H7 (cell line): ENCODE measurements at regions not wholly inside any gene's neighbourhood (a gene's known extent, or its start where the extent isn't known, plus 50 kb on each side); places are given as distances from the start of the nearest gene placed in this dataset.

Experiments
- DNase-seq: peaks from one replicate; pipeline ENCODE4 v3.0.0; 2012
- H3K27me3 ChIP-seq: 2 replicates; pipeline ENCODE4 v1.6.0; 2011; ENCODE audit warnings: mild to moderate bottlenecking, low read length; ENCODE audit not compliant: control insufficient read depth, insufficient read depth
- H3K36me3 ChIP-seq: replicated peaks from 2 replicates; pipeline ENCODE4 v1.5.1; 2011; ENCODE audit warnings: low read length; ENCODE audit not compliant: control insufficient read depth, insufficient read depth
- H3K4me3 ChIP-seq: 2 replicates; pipeline ENCODE4 v1.5.1; 2011; ENCODE audit warnings: low read depth, mild to moderate bottlenecking, control low read depth, low read length, moderate library complexity; ENCODE audit not compliant: insufficient read depth

DNA sequence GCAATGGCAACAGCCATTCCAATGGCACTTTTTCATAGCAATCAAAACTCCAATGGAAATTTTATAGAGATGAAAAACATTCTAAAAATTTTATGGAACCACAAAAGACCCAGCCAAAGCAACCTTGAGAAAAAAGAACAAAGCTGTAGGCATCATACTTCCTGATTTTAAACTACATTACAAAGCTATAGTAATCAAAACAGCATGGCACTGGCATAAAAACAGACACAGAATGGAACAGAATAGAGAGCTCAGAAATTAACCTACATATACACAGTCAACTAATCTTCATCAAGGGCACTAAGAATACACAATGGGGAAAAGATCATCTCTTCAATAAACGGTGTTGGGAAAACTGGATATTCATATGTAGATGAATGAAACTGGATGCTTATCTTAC is 401.5 kb downstream of the NPHP4 start:
- H3K27me3 ChIP-seq = no peaks in the 10 kb centered on the region; the same call in 1 of the 2 replicates
- no peak overlapping the region for H3K4me3 ChIP-seq
- H3K36me3 ChIP-seq = no peaks in the 10 kb centered on the region
- DNase-seq = no peak

DNA sequence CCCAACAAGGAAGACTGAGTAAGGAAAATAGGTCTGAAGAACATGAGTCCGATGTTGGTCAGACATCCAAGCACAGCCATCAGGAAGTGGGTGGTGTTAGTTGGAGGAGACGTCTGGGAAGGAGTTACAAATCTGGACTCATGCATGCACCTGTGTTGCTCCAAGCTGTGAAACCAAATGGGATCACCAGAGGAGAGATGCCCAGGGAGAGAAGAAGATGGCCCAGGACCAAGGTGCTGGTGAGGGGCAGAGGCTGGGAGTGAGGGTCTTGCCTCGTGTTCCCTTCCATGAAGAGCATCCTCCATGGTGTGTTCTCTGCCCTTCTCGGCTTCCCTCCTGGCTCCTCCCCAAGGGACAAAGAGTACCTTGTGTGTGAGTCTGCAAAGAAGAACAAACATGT is 405.6 kb downstream of the NPHP4 start:
- no peak for DNase-seq
- no peak overlapping the region for H3K4me3 ChIP-seq
- no peaks in the 10 kb centered on the region for H3K27me3 ChIP-seq
- H3K36me3 ChIP-seq = no peaks in the 10 kb centered on the region

DNA sequence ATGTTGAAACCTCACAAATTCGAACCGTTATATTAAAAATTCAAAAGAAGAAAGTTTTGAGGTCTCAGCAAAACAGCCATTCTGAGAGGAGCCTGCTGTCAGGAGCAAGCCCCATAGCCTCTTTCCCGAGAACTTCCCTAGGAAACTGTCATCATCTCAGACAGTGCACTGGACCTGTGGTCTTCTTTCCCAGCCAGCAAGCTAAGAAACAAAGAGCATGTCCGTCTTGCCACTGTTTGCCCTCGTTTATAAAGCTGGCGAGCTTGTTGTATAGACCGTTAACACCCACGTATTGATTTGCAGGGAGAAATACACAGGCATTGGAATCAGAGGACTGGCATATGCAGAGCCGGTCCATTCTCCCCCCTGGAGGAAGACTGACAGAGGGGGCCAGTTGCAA is 407.0 kb downstream of the NPHP4 start:
- Histone ChIP-seq H3K36me3 (no peaks in the 10 kb centered on the region), H3K4me3 (no peak overlapping the region), H3K27me3 (no peaks in the 10 kb centered on the region; the same call in 1 of the 2 replicates)
- DNase-seq = no peak

DNA sequence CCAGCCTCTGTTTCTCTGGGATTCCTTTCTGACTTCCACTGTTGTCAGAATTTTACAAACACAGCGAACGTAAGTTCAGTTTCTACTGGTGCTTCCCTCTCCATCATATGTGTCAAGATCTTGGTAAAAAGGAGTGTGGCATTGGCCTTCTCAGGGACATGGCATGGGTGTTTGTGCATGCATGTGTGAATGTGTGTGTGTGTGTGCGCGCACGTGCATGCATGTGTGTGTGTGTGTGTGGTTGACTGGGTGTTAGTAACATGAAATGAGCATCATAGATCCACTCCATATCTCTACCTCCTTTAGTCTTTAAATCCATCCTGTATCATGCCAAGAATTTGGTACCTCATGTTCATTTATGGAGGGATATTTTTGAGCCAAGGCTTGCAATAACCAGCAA is 411.3 kb downstream of the NPHP4 start:
- no peaks in the 10 kb centered on the region for H3K36me3 ChIP-seq

DNA sequence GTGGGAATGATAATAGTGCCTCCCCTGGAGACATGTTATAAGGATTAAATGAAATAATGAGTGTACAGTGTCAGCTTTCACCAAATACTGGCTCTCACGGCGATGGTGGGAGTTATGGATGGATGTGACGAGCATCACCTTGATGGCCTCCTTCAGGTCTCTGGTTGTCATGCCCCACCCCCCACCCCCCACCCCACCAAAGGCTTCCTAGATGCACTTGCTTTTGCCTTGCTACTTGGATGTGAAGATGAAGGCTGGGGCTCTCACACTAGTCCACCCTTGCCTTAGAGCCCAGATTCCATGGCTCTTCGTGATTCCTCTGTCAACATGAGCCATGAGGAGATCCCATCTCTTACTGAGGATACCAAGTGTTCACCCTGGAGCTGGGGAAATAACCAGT is 412.3 kb downstream of the NPHP4 start:
- no peaks in the 10 kb centered on the region; the same call in 1 of the 2 replicates for H3K27me3 ChIP-seq
- H3K4me3 ChIP-seq = no peak overlapping the region
- H3K36me3 ChIP-seq = no peaks in the 10 kb centered on the region
- DNase-seq = no peak

More for the DNA sequence above, 411.3 kb downstream of the NPHP4 start:
- H3K27me3 ChIP-seq = no peaks in the 10 kb centered on the region; the same call in 1 of the 2 replicates
- no peak for DNase-seq
- no peak overlapping the region for H3K4me3 ChIP-seq

DNA sequence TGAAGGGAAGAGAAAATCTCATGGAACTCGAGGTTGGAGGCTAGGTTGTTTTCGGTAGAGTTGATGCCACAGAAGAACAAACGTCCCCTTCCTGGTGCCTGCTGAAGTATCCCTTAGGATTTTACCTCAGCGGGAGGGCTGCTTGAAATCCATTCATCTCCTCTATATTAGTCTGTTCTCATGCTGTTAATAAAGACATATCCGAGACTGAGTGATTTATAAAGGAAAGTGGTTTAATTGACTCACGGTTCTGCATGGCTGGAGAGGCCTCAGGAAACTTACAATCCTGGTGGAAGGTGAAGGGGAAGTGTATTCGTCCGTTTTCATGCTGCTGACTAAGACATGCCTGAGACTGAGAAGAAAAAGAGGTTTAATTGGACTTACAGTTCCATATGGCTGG is 413.5 kb downstream of the NPHP4 start:
- no peak for DNase-seq
- no peaks in the 10 kb centered on the region for H3K36me3 ChIP-seq
- H3K4me3 ChIP-seq = no peak overlapping the region
- no peaks in the 10 kb centered on the region; the same call in 1 of the 2 replicates for H3K27me3 ChIP-seq

DNA sequence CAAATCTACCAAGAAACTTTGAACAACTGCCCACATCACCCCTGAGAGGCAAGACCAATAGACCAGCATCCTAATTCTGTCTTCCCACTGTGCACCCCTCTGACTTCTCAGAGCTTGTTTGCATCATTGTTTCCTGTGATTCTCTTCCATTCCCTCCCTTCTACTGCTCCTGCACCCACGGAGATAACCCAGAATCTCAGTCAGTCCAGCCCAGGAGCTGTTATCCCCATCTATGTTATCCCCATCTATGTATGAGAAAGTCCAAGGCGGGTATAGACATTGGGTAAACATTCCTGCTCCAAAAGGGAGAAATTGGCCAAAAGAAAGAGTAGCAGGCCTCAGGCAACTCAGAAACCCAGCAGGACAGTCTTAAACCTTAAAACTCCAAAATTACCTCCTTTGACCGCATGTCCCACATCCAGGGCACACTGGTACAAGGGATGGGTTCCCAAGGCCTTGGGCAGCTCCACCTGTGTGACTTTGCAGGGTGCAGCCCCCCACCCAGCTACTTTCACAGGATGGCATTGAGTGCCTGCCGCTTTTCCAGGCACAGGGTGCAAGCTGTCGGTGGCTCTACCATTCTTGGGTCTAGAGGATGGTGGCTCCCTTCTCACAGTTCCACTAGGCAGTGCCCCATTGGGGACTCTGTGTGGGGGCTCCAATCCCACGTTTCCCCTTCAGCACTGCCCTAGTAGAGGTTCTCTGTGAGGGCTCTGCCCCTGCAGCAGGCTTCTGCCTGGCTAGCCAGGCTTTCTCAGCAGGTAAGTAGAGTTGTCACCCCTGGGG is 414.8 kb downstream of the NPHP4 start:
- Histone ChIP-seq H3K36me3 (no peaks in the 10 kb centered on the region), H3K27me3 (no peaks in the 10 kb centered on the region; the same call in 1 of the 2 replicates), H3K4me3 (no peak overlapping the region)
- no peak for DNase-seq

DNA sequence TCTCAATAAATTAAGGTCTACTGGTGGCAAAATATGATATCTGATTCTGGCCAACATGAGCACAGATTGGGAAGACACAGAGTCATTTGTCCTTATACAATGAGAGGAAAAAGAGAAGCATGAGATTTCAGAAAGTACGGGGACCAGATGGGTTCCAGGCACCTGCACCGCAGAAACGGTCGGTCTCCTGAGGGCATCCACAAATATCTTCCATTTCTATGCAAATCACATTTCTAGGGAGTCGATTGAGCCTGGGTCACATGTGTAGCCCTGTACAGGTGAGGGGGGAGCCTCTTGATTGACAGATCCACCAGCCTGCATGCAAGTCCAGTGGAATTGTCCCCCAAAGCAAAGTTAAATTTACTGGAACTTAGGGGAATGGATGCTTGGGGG is 415.6 kb downstream of the NPHP4 start:
- no peak overlapping the region for H3K4me3 ChIP-seq
- H3K36me3 ChIP-seq = no peaks in the 10 kb centered on the region
- no peaks in the 10 kb centered on the region; the same call in 1 of the 2 replicates for H3K27me3 ChIP-seq
- DNase-seq = no peak

DNA sequence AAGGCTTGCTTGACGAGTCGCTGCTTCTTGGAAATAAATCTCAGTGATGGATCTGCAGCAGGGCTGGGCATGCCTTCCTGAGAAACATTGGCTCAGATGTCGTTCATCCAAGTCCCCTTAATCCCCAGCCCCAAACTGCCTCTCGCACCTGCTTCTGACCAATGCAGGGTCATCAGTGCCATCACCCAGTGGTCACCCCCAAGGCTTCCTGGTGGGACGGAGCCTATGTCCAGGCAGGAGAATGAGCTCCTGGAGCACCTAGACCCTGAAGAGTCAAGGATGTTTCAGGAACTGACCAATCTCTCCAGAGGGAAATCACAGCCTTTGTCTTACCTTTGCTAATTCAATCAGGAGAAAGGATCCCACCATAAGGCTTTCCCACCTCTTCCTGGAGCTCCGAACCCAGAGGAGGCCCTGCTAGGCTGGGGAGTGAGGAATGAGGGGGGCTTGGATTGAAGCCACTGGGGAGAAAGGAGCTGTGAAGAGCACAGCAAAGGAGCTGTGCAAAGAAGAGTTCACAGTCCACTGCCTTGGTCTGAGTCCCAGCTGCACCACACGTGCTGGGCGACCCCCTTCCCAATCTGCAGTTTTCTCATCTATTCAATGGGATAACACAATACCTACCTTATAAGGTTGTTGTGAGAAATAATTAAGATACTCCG is 416.1 kb downstream of the NPHP4 start:
- H3K27me3 ChIP-seq = no peaks in the 10 kb centered on the region; the same call in 1 of the 2 replicates
- no peak overlapping the region for H3K4me3 ChIP-seq
- H3K36me3 ChIP-seq = no peaks in the 10 kb centered on the region
- DNase-seq = no peak

DNA sequence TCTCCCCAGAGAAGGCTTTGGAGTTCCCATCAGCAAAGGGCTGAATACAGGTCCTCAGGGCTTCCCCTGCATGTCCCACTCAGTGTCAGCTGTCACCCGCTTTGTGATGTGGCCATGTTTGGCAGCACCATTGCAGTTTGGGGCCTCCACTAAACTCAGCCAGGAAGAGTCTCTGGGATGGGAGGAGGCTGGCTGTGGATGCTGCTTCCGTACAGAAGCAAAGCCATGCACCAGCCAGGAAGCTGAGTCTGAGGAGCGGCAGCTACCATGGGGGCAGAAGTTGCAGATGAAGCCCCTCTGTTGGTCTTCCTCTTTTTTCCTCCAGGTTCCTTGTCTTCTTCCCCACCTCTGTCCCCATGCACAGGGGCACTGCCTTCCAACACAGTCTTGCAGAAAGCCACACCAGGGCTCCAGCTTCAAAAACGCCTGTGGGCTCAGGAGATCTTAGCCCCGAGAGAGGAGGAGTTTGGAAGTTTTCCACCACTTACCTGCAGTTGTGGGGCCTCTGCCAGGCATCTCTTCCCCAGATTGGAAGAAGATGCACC is 416.8 kb downstream of the NPHP4 start:
- Histone ChIP-seq H3K4me3 (no peak overlapping the region), H3K27me3 (no peaks in the 10 kb centered on the region; the same call in 1 of the 2 replicates), H3K36me3 (no peaks in the 10 kb centered on the region)
- DNase-seq = no peak

DNA sequence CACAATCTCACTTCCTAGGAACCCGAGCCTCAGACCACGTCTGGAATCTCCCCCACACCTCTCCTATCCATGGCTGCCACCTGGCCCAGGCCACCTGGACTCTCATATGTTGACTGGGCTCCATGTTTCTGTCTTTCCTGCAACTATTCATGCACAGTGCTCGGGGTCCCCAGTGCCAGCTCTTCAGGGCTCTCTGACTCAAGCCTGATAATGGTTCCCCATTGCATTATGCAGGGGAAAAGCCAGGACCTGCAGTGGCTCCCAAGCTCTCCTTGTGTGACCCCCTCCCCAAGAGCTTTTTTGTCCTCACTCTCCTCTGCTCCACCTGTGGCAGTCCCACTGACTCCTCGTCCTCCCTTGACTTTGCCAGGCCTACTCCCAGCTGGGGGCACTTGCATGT is 417.6 kb downstream of the NPHP4 start:
- no peaks in the 10 kb centered on the region for H3K27me3 ChIP-seq
- DNase-seq = no peak
- H3K36me3 ChIP-seq = no peaks in the 10 kb centered on the region
- H3K4me3 ChIP-seq = no peak overlapping the region

DNA sequence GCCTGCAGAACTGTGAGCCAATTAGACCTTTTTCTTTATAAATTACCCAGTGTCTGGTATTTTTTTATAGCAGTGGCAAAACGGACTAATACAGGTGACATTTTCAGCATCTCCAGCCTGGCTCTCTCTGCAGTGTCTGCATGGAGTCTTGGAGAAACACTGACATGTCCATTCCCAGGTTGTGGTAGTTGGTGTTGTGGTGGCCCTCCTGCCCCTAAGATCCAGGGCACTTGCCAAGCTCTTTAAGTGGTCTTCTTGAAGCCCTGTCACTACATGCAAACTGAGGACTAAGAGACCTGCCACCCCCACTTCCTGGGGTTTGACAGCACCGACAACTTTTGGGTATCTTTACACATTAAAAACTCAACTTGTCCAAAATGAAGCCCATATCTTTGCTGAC is 419.4 kb downstream of the NPHP4 start:
- H3K36me3 ChIP-seq = no peaks in the 10 kb centered on the region
- no peak for DNase-seq
- no peak overlapping the region for H3K4me3 ChIP-seq
- H3K27me3 ChIP-seq = no peaks in the 10 kb centered on the region

DNA sequence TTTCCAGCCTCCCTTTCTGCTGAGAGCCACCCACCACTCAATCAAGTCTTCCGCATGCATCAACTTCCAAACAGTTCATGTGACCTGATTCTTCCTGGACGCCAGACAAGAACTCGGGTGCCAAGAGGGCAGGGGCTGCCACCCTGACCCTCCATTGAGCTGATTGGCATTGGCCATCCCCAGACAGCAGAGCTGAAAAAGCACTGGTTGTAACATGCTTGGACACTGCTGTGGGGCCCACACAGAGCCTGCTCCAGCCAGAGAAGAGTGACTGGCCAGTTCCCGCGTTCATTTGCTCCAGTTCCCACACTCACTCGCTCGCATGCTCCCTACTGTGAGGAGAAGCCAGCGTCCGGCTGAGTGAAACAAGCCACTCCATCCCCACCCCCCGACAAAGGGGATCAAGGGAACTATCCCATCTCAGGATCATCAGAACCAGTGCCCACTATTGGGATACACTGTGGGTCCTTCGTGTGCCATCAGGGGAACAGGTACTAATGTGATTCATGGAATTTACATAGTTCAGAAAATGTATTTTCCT is 420.3 kb downstream of the NPHP4 start:
- Histone ChIP-seq H3K36me3 (no peaks in the 10 kb centered on the region), H3K4me3 (no peak overlapping the region), H3K27me3 (no peaks in the 10 kb centered on the region)
- no peak for DNase-seq

DNA sequence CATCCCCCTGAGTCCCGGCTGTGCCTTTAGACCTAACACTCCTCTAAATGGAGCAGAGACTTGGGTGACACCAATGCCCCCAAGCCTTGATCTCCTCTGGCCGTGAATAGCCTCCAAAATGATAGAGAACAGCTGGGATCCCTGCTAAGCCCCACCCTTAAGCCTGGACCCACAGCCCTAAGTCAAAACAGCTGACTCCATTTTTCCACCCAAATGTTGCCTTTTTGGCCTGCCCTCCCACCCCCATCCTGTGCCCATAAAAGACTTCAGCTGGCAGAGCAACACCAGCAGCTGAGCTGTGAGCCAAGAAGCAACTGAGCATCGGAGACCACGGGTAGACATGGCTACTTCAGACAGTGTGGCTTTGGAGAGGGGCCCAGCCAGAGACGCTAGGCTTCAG is 420.8 kb downstream of the NPHP4 start:
- H3K27me3 ChIP-seq = no peaks in the 10 kb centered on the region
- no peak for DNase-seq
- H3K36me3 ChIP-seq = no peaks in the 10 kb centered on the region
- H3K4me3 ChIP-seq = no peak overlapping the region

DNA sequence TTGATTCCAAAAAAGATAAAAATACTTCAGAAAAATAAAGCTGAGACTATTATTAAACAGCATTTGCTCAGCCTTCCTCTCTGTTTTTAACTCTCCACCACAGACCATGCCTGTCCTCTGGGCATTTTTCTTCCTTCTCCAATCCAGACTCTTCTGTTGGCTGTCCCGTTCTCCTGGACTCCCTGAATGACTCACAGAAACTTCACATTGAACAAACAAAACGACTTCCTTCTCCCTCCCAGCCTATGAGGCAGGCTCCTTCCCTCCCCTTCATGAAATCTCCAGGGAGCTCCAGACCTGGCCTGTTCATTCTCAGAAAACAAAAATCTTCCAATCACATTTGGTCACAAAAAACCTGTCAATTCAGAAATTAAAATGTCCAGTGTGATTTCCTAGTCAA is 421.3 kb downstream of the NPHP4 start:
- no peaks in the 10 kb centered on the region for H3K27me3 ChIP-seq
- DNase-seq = no peak
- no peak overlapping the region for H3K4me3 ChIP-seq
- no peaks in the 10 kb centered on the region for H3K36me3 ChIP-seq
